HUES48 (cell line): ENCODE measurements at regions not wholly inside any gene's neighbourhood (a gene's known extent, or its start where the extent isn't known, plus 50 kb on each side); places are given as distances from the start of the nearest gene placed in this dataset.

ENCODE experiments used
- H3K27ac ChIP-seq: one replicate; pipeline ENCODE4 v1.7.0; 2013; ENCODE audit warnings: low read depth, low read length, inconsistent platforms
- H3K27me3 ChIP-seq: 2 replicates; pipeline ENCODE4 v1.6.1; 2013; ENCODE audit warnings: mild to moderate bottlenecking, low read length; ENCODE audit not compliant: control insufficient read depth, insufficient read depth
- H3K36me3 ChIP-seq: 2 replicates; pipeline ENCODE4 v1.6.1; 2013; ENCODE audit warnings: low read length; ENCODE audit not compliant: control insufficient read depth, insufficient read depth
- H3K4me1 ChIP-seq: 2 replicates; pipeline ENCODE4 v1.6.1; 2013; ENCODE audit warnings: mild to moderate bottlenecking, low read length; ENCODE audit not compliant: control insufficient read depth, insufficient read depth
- H3K4me3 ChIP-seq: 2 replicates; pipeline ENCODE4 v1.5.1; 2013; ENCODE audit warnings: mild to moderate bottlenecking, low read depth, low read length
- H3K9ac ChIP-seq: 2 replicates; pipeline ENCODE4 v1.6.1; 2013; ENCODE audit warnings: mild to moderate bottlenecking, low read depth, low read length, moderate library complexity
- H3K9me3 ChIP-seq: 2 replicates; pipeline ENCODE4 v1.6.1; 2013; ENCODE audit warnings: low read length; ENCODE audit not compliant: control insufficient read depth, insufficient read depth

- H3K9ac ChIP-seq: no peak overlapping the region
- no peaks in the 10 kb centered on the region for H3K9me3 ChIP-seq
- H3K27ac ChIP-seq: no peak overlapping the region
- peaks cover 4% of the 10 kb centered on the region; the same call in 1 of the 2 replicates for H3K4me1 ChIP-seq
- no peaks in the 10 kb centered on the region for H3K27me3 ChIP-seq
- H3K4me3 ChIP-seq: no peak overlapping the region
- no peaks in the 10 kb centered on the region for H3K36me3 ChIP-seq
Observed at GRCh38 chr20:50336661-50337060, 146.0 kb downstream of the CEBPB start.

GRCh38 chr20:50337521-50338466, 147.2 kb downstream of the CEBPB start:
- Histone ChIP-seq H3K27me3 (no peaks in the 10 kb centered on the region), H3K9ac (no peak overlapping the region), H3K9me3 (no peaks in the 10 kb centered on the region), H3K36me3 (no peaks in the 10 kb centered on the region), H3K4me1 (peaks cover 4% of the 10 kb centered on the region; the same call in 1 of the 2 replicates), H3K4me3 (no peak overlapping the region), H3K27ac (no peak overlapping the region)

- Histone ChIP-seq H3K27me3 (no peaks in the 10 kb centered on the region), H3K36me3 (no peaks in the 10 kb centered on the region), H3K4me1 (peaks cover 4% of the 10 kb centered on the region; the same call in 1 of the 2 replicates), H3K9ac (no peak overlapping the region), H3K4me3 (no peak overlapping the region), H3K27ac (no peak overlapping the region), H3K9me3 (no peaks in the 10 kb centered on the region)
Observed at GRCh38 chr20:50338479-50339391, 148.1 kb downstream of the CEBPB start.

GRCh38 chr20:50339466-50339901, 148.9 kb downstream of the CEBPB start:
- Histone ChIP-seq H3K9ac (no peak overlapping the region), H3K36me3 (no peaks in the 10 kb centered on the region), H3K27ac (no peak overlapping the region), H3K27me3 (no peaks in the 10 kb centered on the region), H3K4me1 (peaks cover 4% of the 10 kb centered on the region; the same call in 1 of the 2 replicates), H3K4me3 (no peak overlapping the region), H3K9me3 (no peaks in the 10 kb centered on the region)

GRCh38 chr20:50340541-50340940, 149.9 kb downstream of the CEBPB start:
- Histone ChIP-seq H3K27ac (no peak overlapping the region), H3K9ac (no peak overlapping the region), H3K9me3 (no peaks in the 10 kb centered on the region), H3K36me3 (no peaks in the 10 kb centered on the region), H3K4me3 (no peak overlapping the region), H3K27me3 (no peaks in the 10 kb centered on the region), H3K4me1 (peaks cover 4% of the 10 kb centered on the region; the same call in 1 of the 2 replicates)

- H3K4me3 ChIP-seq: no peak overlapping the region
- no peaks in the 10 kb centered on the region for H3K36me3 ChIP-seq
- H3K27ac ChIP-seq: no peak overlapping the region
- no peaks in the 10 kb centered on the region for H3K27me3 ChIP-seq
- no peaks in the 10 kb centered on the region for H3K9me3 ChIP-seq
- H3K9ac ChIP-seq: no peak overlapping the region
- peaks cover 4% of the 10 kb centered on the region; the same call in 1 of the 2 replicates for H3K4me1 ChIP-seq
Observed at GRCh38 chr20:50341050-50341449, 150.4 kb downstream of the CEBPB start.

GRCh38 chr20:50341880-50342637, 151.4 kb downstream of the CEBPB start:
- Histone ChIP-seq H3K27ac (no peak overlapping the region), H3K9me3 (no peaks in the 10 kb centered on the region), H3K4me1 (peaks cover 4% of the 10 kb centered on the region; the same call in 1 of the 2 replicates), H3K4me3 (no peak overlapping the region), H3K27me3 (no peaks in the 10 kb centered on the region), H3K9ac (no peak overlapping the region), H3K36me3 (no peaks in the 10 kb centered on the region)

GRCh38 chr20:50342638-50343102, 152.0 kb downstream of the CEBPB start:
- no peak overlapping the region for H3K4me3 ChIP-seq
- no peaks in the 10 kb centered on the region for H3K36me3 ChIP-seq
- H3K27ac ChIP-seq: no peak overlapping the region
- H3K4me1 ChIP-seq: peaks cover 4% of the 10 kb centered on the region; the same call in 1 of the 2 replicates
- no peak overlapping the region for H3K9ac ChIP-seq
- no peaks in the 10 kb centered on the region for H3K27me3 ChIP-seq
- no peaks in the 10 kb centered on the region for H3K9me3 ChIP-seq

GRCh38 chr20:50343125-50343489, 152.5 kb downstream of the CEBPB start:
- Histone ChIP-seq H3K27me3 (no peaks in the 10 kb centered on the region), H3K27ac (no peak overlapping the region), H3K9ac (no peak overlapping the region), H3K4me1 (peaks cover 4% of the 10 kb centered on the region; the same call in 1 of the 2 replicates), H3K36me3 (no peaks in the 10 kb centered on the region), H3K4me3 (no peak overlapping the region), H3K9me3 (no peaks in the 10 kb centered on the region)

- no peaks in the 10 kb centered on the region for H3K36me3 ChIP-seq
- H3K4me1 ChIP-seq: peaks cover 3% of the 10 kb centered on the region; the same call in 1 of the 2 replicates
- no peak overlapping the region for H3K27ac ChIP-seq
- no peak overlapping the region for H3K9ac ChIP-seq
- H3K9me3 ChIP-seq: no peaks in the 10 kb centered on the region
- no peak overlapping the region for H3K4me3 ChIP-seq
- H3K27me3 ChIP-seq: no peaks in the 10 kb centered on the region
Observed at GRCh38 chr20:50343490-50344179, 153.0 kb downstream of the CEBPB start.
